Neuron (in vitro differentiated cells): ENCODE measurements at regions not wholly inside any gene's neighbourhood (a gene's known extent, or its start where the extent isn't known, plus 50 kb on each side); places are given as distances from the start of the nearest gene placed in this dataset.

ENCODE experiments used
- H2AFZ ChIP-seq: one replicate; pipeline ENCODE4 v1.6.1; 2013; ENCODE audit warnings: low read depth, mild to moderate bottlenecking, inconsistent platforms, low read length, moderate library complexity
- H3K27me3 ChIP-seq: one replicate; pipeline ENCODE4 v1.6.1; 2013; ENCODE audit warnings: low read length; ENCODE audit not compliant: insufficient read depth
- H3K36me3 ChIP-seq: one replicate; pipeline ENCODE4 v1.6.1; 2013; ENCODE audit warnings: low read length; ENCODE audit not compliant: insufficient read depth
- H3K4me1 ChIP-seq: one replicate; pipeline ENCODE4 v1.6.1; 2013; ENCODE audit warnings: low read length; ENCODE audit not compliant: insufficient read depth
- H3K4me3 ChIP-seq: 2 replicates; pipeline ENCODE4 v1.5.1; 2013; ENCODE audit warnings: mild to moderate bottlenecking, low read length, moderate library complexity
- H3K9me3 ChIP-seq: one replicate; pipeline ENCODE4 v1.6.1; 2013; ENCODE audit warnings: low read length

GRCh38 chr4:137274404-137274803, 257.9 kb downstream of the PCDH18 start:
- no peak overlapping the region for H3K4me3 ChIP-seq
- H3K36me3 ChIP-seq, result no peaks in the 10 kb centered on the region
- no peak overlapping the region for H2AFZ ChIP-seq
- no peaks in the 10 kb centered on the region for H3K27me3 ChIP-seq
- H3K9me3 ChIP-seq, result no peaks in the 10 kb centered on the region
- H3K4me1 ChIP-seq, result no peaks in the 10 kb centered on the region

- Histone ChIP-seq H3K36me3 (no peaks in the 10 kb centered on the region), H3K4me1 (peaks cover 5% of the 10 kb centered on the region), H3K4me3 (no peak overlapping the region), H3K9me3 (no peaks in the 10 kb centered on the region), H2AFZ (no peak overlapping the region), H3K27me3 (no peaks in the 10 kb centered on the region)
Observed at GRCh38 chr4:137267024-137267423, 265.3 kb downstream of the PCDH18 start.

- Histone ChIP-seq H3K9me3 (no peaks in the 10 kb centered on the region), H3K4me1 (peaks cover 10% of the 10 kb centered on the region), H3K27me3 (no peaks in the 10 kb centered on the region), H2AFZ (no peak overlapping the region), H3K4me3 (no peak overlapping the region), H3K36me3 (no peaks in the 10 kb centered on the region)
Observed at GRCh38 chr4:137266511-137266910, 265.8 kb downstream of the PCDH18 start.

GRCh38 chr4:137263206-137263605, 269.1 kb downstream of the PCDH18 start:
- no peaks in the 10 kb centered on the region for H3K36me3 ChIP-seq
- H3K4me1 ChIP-seq, result peaks cover 10% of the 10 kb centered on the region
- H3K27me3 ChIP-seq, result no peaks in the 10 kb centered on the region
- no peaks in the 10 kb centered on the region for H3K9me3 ChIP-seq
- peak overlapping the region; percentile 53 for H2AFZ ChIP-seq
- no peak overlapping the region for H3K4me3 ChIP-seq

GRCh38 chr4:137253949-137254348, 278.3 kb downstream of the PCDH18 start:
- peaks cover 2% of the 10 kb centered on the region for H3K9me3 ChIP-seq
- no peaks in the 10 kb centered on the region for H3K27me3 ChIP-seq
- H3K4me1 ChIP-seq, result no peaks in the 10 kb centered on the region
- no peak overlapping the region for H2AFZ ChIP-seq
- no peaks in the 10 kb centered on the region for H3K36me3 ChIP-seq
- H3K4me3 ChIP-seq, result no peak overlapping the region

GRCh38 chr4:137249112-137249511, 283.2 kb downstream of the PCDH18 start:
- H3K36me3 ChIP-seq, result no peaks in the 10 kb centered on the region
- H3K27me3 ChIP-seq, result no peaks in the 10 kb centered on the region
- H3K4me3 ChIP-seq, result no peak overlapping the region
- H3K9me3 ChIP-seq, result no peaks in the 10 kb centered on the region
- H3K4me1 ChIP-seq, result no peaks in the 10 kb centered on the region
- peak overlapping the region; percentile 26 for H2AFZ ChIP-seq

GRCh38 chr4:137238456-137239162, 293.7 kb downstream of the PCDH18 start:
- Histone ChIP-seq H3K36me3 (no peaks in the 10 kb centered on the region), H3K9me3 (no peaks in the 10 kb centered on the region), H3K4me1 (no peaks in the 10 kb centered on the region), H3K27me3 (no peaks in the 10 kb centered on the region), H2AFZ (no peak overlapping the region), H3K4me3 (no peak overlapping the region)

GRCh38 chr4:137226900-137227299, 305.4 kb downstream of the PCDH18 start:
- H3K4me3 ChIP-seq, result no peak overlapping the region
- H3K4me1 ChIP-seq, result no peaks in the 10 kb centered on the region
- no peak overlapping the region for H2AFZ ChIP-seq
- H3K9me3 ChIP-seq, result no peaks in the 10 kb centered on the region
- no peaks in the 10 kb centered on the region for H3K36me3 ChIP-seq
- no peaks in the 10 kb centered on the region for H3K27me3 ChIP-seq

GRCh38 chr4:137226221-137226620, 306.1 kb downstream of the PCDH18 start:
- Histone ChIP-seq H3K27me3 (no peaks in the 10 kb centered on the region), H3K4me1 (no peaks in the 10 kb centered on the region), H3K9me3 (no peaks in the 10 kb centered on the region), H3K36me3 (no peaks in the 10 kb centered on the region), H2AFZ (peak overlapping the region; percentile 54), H3K4me3 (no peak overlapping the region)

GRCh38 chr4:137213372-137214173, 318.7 kb downstream of the PCDH18 start:
- Histone ChIP-seq H3K4me1 (no peaks in the 10 kb centered on the region), H3K36me3 (no peaks in the 10 kb centered on the region), H3K9me3 (no peaks in the 10 kb centered on the region)

GRCh38 chr4:137212601-137213000, 319.7 kb downstream of the PCDH18 start:
- Histone ChIP-seq H3K27me3 (no peaks in the 10 kb centered on the region), H3K4me1 (no peaks in the 10 kb centered on the region), H3K9me3 (no peaks in the 10 kb centered on the region), H2AFZ (no peak overlapping the region), H3K36me3 (no peaks in the 10 kb centered on the region), H3K4me3 (no peak overlapping the region)

More at GRCh38 chr4:137213372-137214173, 318.7 kb downstream of the PCDH18 start:
- Histone ChIP-seq H3K4me3 (no peak overlapping the region), H3K27me3 (no peaks in the 10 kb centered on the region), H2AFZ (no peak overlapping the region)

- Histone ChIP-seq H3K9me3 (no peaks in the 10 kb centered on the region), H3K4me3 (no peak overlapping the region), H2AFZ (no peak overlapping the region), H3K36me3 (no peaks in the 10 kb centered on the region), H3K27me3 (no peaks in the 10 kb centered on the region), H3K4me1 (peaks cover 12% of the 10 kb centered on the region)
Observed at GRCh38 chr4:137209240-137209639, 323.1 kb downstream of the PCDH18 start.

GRCh38 chr4:137206781-137207180, 325.5 kb downstream of the PCDH18 start:
- H3K4me1 ChIP-seq, result peaks cover 12% of the 10 kb centered on the region
- H2AFZ ChIP-seq, result peak overlapping the region; percentile 37
- H3K9me3 ChIP-seq, result no peaks in the 10 kb centered on the region
- no peaks in the 10 kb centered on the region for H3K27me3 ChIP-seq
- H3K4me3 ChIP-seq, result no peak overlapping the region
- H3K36me3 ChIP-seq, result no peaks in the 10 kb centered on the region
